ENCODE measurements at regions not wholly inside any gene's neighbourhood (a gene's known extent, or its start where the extent isn't known, plus 50 kb on each side); places are given as distances from the start of the nearest gene placed in this dataset.

DNA sequence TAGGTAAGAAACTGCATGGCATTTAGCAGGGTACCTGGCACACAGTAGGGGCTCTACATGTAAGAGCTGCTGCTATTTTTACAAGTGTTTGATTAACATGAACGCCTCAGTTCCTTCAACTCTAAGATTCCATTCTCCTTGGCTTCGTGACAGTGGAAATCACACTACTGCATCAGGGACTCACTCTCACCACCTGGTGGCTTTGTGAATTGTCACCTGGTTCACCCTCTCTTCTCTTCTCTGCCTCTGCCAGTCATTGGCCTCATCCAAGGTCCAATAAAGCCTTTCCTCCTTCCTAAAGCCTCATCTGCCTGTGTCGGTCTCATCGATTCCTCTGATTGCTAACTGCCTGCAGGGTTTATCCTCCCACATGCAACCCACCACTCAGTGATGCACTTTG, 476.4 kb downstream of the VRK1 start:
- Histone ChIP-seq H3K27me3 (ENCODE audit: control insufficient read depth in 5 of 5, insufficient read depth in 4 of 5, low read length in 5 of 5) (peaks cover 3 to 13% (median 9%) of the 10 kb centered on the region in 5 donors), H3K9me3 (ENCODE audit: control insufficient read depth in 5 of 5, low read length in 5 of 5) (no peaks in the 10 kb centered on the region), H3K4me1 (ENCODE audit: control insufficient read depth in 5 of 5, insufficient read depth in 5 of 5, low read length in 5 of 5) (no peaks in the 10 kb centered on the region), H3K9ac (ENCODE audit: low read length in 5 of 5) (no peak overlapping the region), H3K4me3 (ENCODE audit: low read depth in 1 of 5, low read length in 5 of 5) (no peak overlapping the region), H3K36me3 (ENCODE audit: control insufficient read depth in 5 of 5, insufficient read depth in 5 of 5, low read length in 5 of 5) (no peaks in the 10 kb centered on the region), H3K27ac (ENCODE audit: low read depth, low read length) (no peak overlapping the region)

DNA sequence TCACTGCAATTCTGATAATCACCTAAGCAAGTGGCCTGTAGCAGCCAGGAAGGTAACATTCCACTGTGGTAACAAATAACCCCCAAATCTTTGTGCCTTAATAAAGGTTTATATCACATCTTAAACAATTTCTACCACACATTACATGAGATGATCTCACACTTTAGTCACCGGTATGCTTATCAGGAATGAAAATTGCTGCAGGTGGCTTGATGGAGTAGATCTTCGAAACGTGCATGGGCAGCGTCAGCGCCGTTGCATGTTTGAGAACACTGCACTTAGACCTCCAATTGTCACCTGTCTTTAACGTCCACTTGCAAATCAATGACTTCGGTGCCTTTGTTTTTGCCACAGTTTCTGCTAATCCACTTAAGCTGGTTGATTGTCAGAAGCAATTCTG, 477.4 kb downstream of the VRK1 start:
- no peaks in the 10 kb centered on the region for H3K36me3 ChIP-seq (ENCODE audit: control insufficient read depth in 5 of 5, insufficient read depth in 5 of 5, low read length in 5 of 5)
- no peaks in the 10 kb centered on the region for H3K4me1 ChIP-seq (ENCODE audit: control insufficient read depth in 5 of 5, insufficient read depth in 5 of 5, low read length in 5 of 5)
- no peak overlapping the region for H3K27ac ChIP-seq (ENCODE audit: low read depth, low read length)

DNA sequence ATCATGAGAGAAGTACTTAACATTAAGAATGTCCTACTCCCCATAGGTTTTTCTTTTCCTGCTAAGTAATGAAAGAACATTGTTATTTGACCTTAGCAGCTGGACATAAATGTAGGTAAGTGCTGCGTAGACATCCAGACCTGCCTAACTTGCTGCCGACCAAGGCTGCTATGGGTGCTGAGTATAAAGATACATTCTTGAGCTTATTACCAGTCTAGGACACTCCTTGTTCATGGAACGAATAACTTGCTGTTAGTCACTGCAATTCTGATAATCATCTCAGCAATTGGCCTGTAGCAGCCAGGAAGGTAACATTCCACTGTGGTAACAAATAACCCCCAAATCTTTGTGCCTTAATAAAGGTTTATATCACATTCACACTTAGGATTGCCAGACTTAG, 478.1 kb downstream of the VRK1 start:
- Histone ChIP-seq H3K9ac (ENCODE audit: low read length in 5 of 5) (no peak overlapping the region), H3K27ac (ENCODE audit: low read depth, low read length) (no peak overlapping the region), H3K9me3 (ENCODE audit: control insufficient read depth in 5 of 5, low read length in 5 of 5) (no peaks in the 10 kb centered on the region), H3K4me1 (ENCODE audit: control insufficient read depth in 5 of 5, insufficient read depth in 5 of 5, low read length in 5 of 5) (no peaks in the 10 kb centered on the region), H3K27me3 (ENCODE audit: control insufficient read depth in 5 of 5, insufficient read depth in 4 of 5, low read length in 5 of 5) (peaks cover 3 to 13% (median 9%) of the 10 kb centered on the region in 5 donors), H3K36me3 (ENCODE audit: control insufficient read depth in 5 of 5, insufficient read depth in 5 of 5, low read length in 5 of 5) (no peaks in the 10 kb centered on the region), H3K4me3 (ENCODE audit: low read depth in 1 of 5, low read length in 5 of 5) (no peak overlapping the region)

More for the DNA sequence above, 477.4 kb downstream of the VRK1 start:
- Histone ChIP-seq H3K27me3 (ENCODE audit: control insufficient read depth in 5 of 5, insufficient read depth in 4 of 5, low read length in 5 of 5) (peaks cover 3 to 13% (median 9%) of the 10 kb centered on the region in 5 donors), H3K9me3 (ENCODE audit: control insufficient read depth in 5 of 5, low read length in 5 of 5) (no peaks in the 10 kb centered on the region), H3K9ac (ENCODE audit: low read length in 5 of 5) (no peak overlapping the region), H3K4me3 (ENCODE audit: low read depth in 1 of 5, low read length in 5 of 5) (no peak overlapping the region)

DNA sequence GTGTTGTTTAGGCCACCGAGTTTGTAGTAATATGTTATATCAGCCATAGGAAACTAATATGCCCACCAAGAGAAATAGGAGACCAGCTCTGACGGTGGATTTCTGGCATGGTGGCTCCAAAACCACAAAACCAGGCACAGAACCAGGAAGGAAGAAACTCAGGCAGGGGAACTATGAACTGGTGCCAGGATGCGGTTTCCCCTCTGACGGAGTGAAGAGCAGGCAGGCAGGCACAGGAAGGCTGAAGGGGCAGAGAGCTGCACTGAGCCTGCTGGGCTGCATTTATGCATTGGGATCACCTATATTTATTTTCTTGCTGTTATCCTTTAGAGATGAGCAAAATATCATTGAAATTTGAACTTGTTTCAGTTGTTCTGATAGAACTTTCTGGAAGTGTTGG, 479.4 kb downstream of the VRK1 start:
- Histone ChIP-seq H3K27me3 (ENCODE audit: control insufficient read depth in 5 of 5, insufficient read depth in 4 of 5, low read length in 5 of 5) (peaks cover 3 to 13% (median 9%) of the 10 kb centered on the region in 5 donors), H3K4me1 (ENCODE audit: control insufficient read depth in 5 of 5, insufficient read depth in 5 of 5, low read length in 5 of 5) (no peaks in the 10 kb centered on the region)

DNA sequence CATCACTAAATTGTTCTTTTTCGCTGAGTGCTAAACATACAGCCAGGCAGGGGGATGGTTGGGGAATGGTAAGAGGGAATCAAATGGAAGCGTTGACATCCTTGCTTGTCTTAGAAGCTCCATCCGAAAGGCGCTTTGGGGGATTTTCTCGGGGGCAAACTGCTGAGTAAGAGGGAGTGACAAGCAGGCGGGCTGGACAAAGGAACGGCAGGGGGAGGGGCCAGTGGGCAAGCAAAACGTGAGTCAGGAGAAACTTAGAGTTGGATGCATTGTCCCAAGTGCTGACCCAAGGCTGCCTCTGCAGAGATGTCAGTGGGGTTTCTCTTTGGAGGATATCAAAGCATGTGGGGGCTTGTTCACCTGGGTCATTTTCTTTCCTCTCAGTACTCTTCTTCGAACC, 480.5 kb downstream of the VRK1 start:
- Histone ChIP-seq H3K27me3 (ENCODE audit: control insufficient read depth in 5 of 5, insufficient read depth in 4 of 5, low read length in 5 of 5) (peaks cover 3 to 13% (median 9%) of the 10 kb centered on the region in 5 donors), H3K4me1 (ENCODE audit: control insufficient read depth in 5 of 5, insufficient read depth in 5 of 5, low read length in 5 of 5) (no peaks in the 10 kb centered on the region), H3K9me3 (ENCODE audit: control insufficient read depth in 5 of 5, low read length in 5 of 5) (no peaks in the 10 kb centered on the region), H3K27ac (ENCODE audit: low read depth, low read length) (no peak overlapping the region), H3K9ac (ENCODE audit: low read length in 5 of 5) (no peak overlapping the region), H3K36me3 (ENCODE audit: control insufficient read depth in 5 of 5, insufficient read depth in 5 of 5, low read length in 5 of 5) (no peaks in the 10 kb centered on the region), H3K4me3 (ENCODE audit: low read depth in 1 of 5, low read length in 5 of 5) (no peak overlapping the region)

More for the DNA sequence above, 479.4 kb downstream of the VRK1 start:
- H3K36me3 ChIP-seq (ENCODE audit: control insufficient read depth in 5 of 5, insufficient read depth in 5 of 5, low read length in 5 of 5), result no peaks in the 10 kb centered on the region
- H3K9me3 ChIP-seq (ENCODE audit: control insufficient read depth in 5 of 5, low read length in 5 of 5), result no peaks in the 10 kb centered on the region
- no peak overlapping the region for H3K4me3 ChIP-seq (ENCODE audit: low read depth in 1 of 5, low read length in 5 of 5)
- H3K27ac ChIP-seq (ENCODE audit: low read depth, low read length), result no peak overlapping the region
- H3K9ac ChIP-seq (ENCODE audit: low read length in 5 of 5), result no peak overlapping the region

DNA sequence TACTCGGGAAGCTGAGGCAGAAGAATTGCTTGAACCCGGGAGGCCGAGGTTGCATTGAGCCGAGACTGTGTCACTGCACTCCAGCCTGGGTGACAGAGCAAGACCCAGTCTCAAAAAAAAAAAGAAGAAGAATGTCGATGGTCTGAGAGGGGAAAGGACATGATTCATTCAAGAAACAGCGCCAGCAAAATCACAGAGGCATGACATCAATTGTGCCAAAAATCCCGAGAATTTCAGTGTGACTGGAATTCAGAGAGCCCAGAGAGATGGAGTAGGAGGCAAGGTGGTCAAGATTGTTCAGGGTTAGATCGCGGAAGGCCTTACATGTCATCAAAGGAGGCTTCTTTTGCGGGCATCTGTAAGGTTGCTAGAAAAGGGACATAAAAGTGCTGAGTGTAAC, 483.3 kb downstream of the VRK1 start:
- no peak overlapping the region for H3K9ac ChIP-seq (ENCODE audit: low read length in 5 of 5)
- no peak overlapping the region for H3K4me3 ChIP-seq (ENCODE audit: low read depth in 1 of 5, low read length in 5 of 5)
- H3K27me3 ChIP-seq (ENCODE audit: control insufficient read depth in 5 of 5, insufficient read depth in 4 of 5, low read length in 5 of 5), result peaks cover 0 to 12% (median 8%) of the 10 kb centered on the region in 5 donors
- H3K9me3 ChIP-seq (ENCODE audit: control insufficient read depth in 5 of 5, low read length in 5 of 5), result no peaks in the 10 kb centered on the region
- H3K4me1 ChIP-seq (ENCODE audit: control insufficient read depth in 5 of 5, insufficient read depth in 5 of 5, low read length in 5 of 5), result no peaks in the 10 kb centered on the region
- H3K36me3 ChIP-seq (ENCODE audit: control insufficient read depth in 5 of 5, insufficient read depth in 5 of 5, low read length in 5 of 5), result no peaks in the 10 kb centered on the region
- no peak overlapping the region for H3K27ac ChIP-seq (ENCODE audit: low read depth, low read length)

DNA sequence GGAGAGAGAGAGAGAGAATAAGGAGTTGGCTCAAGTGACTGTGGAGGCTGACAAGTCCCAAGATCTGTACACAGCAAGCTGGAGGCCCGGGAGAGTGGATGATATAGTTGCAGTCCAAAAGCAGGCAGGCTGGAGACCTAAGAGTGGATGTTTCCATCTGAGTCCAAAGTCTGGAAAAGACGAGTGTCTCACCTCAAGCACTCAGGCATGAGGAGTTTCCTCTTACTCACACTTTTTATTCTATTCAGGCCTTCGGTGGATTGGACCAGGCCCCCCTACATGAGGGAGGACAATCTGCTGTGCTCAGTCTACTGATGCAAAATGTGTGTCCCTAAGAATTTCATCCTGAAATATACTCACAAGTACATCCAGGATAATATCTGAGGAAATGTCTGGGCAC, 484.6 kb downstream of the VRK1 start:
- no peaks in the 10 kb centered on the region for H3K9me3 ChIP-seq (ENCODE audit: control insufficient read depth in 5 of 5, low read length in 5 of 5)
- H3K9ac ChIP-seq (ENCODE audit: low read length in 5 of 5), result no peak overlapping the region
- no peak overlapping the region for H3K27ac ChIP-seq (ENCODE audit: low read depth, low read length)
- H3K4me3 ChIP-seq (ENCODE audit: low read depth in 1 of 5, low read length in 5 of 5), result no peak overlapping the region
- peaks cover 0 to 12% (median 3%) of the 10 kb centered on the region in 5 donors for H3K27me3 ChIP-seq (ENCODE audit: control insufficient read depth in 5 of 5, insufficient read depth in 4 of 5, low read length in 5 of 5)
- H3K4me1 ChIP-seq (ENCODE audit: control insufficient read depth in 5 of 5, insufficient read depth in 5 of 5, low read length in 5 of 5), result no peaks in the 10 kb centered on the region
- H3K36me3 ChIP-seq (ENCODE audit: control insufficient read depth in 5 of 5, insufficient read depth in 5 of 5, low read length in 5 of 5), result no peaks in the 10 kb centered on the region

DNA sequence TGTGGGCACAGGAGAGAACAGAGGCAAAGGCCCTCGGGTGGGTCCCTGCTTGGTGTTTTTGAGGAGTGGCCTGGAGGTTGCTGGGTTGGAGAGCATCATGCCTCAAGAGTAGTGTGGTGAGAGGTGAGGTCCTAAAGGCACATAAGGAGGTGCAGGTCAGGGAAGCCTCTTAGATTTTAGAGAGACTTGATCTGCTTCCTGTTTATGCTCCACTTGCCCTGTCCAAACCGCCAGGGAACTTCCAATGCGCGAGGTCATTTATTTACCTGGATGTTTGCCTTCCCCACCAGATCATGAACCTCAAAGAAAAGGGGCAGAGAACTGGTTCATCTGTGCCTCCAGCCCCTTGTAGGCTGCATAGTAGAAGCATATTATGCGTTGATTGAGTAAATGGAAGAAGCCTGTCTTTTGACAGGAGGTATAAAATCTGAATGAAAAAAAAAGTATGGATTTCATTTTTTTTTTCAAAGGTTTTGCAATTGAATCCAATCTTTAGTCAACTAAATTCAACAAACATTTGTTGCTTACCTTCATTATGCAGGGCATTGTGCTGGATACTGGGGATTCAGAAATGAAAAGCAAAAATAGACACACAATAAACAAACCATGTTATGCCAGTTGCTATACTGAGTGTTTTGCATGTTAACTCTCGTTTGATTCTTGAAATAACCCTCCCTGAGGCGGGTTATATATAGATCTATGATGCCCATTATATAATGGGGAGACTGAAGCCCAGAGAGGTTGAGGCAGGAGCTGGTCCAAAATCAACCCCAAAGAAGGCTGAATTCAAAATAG, 485.2 kb downstream of the VRK1 start:
- H3K4me1 ChIP-seq (ENCODE audit: control insufficient read depth in 5 of 5, insufficient read depth in 5 of 5, low read length in 5 of 5), result no peaks in the 10 kb centered on the region
- no peak overlapping the region for H3K27ac ChIP-seq (ENCODE audit: low read depth, low read length)
- no peak overlapping the region for H3K9ac ChIP-seq (ENCODE audit: low read length in 5 of 5)
- H3K9me3 ChIP-seq (ENCODE audit: control insufficient read depth in 5 of 5, low read length in 5 of 5), result no peaks in the 10 kb centered on the region
- H3K27me3 ChIP-seq (ENCODE audit: control insufficient read depth in 5 of 5, insufficient read depth in 4 of 5, low read length in 5 of 5), result peaks cover 0 to 12% (median 3%) of the 10 kb centered on the region in 5 donors
- H3K36me3 ChIP-seq (ENCODE audit: control insufficient read depth in 5 of 5, insufficient read depth in 5 of 5, low read length in 5 of 5), result no peaks in the 10 kb centered on the region
- no peak overlapping the region for H3K4me3 ChIP-seq (ENCODE audit: low read depth in 1 of 5, low read length in 5 of 5)

DNA sequence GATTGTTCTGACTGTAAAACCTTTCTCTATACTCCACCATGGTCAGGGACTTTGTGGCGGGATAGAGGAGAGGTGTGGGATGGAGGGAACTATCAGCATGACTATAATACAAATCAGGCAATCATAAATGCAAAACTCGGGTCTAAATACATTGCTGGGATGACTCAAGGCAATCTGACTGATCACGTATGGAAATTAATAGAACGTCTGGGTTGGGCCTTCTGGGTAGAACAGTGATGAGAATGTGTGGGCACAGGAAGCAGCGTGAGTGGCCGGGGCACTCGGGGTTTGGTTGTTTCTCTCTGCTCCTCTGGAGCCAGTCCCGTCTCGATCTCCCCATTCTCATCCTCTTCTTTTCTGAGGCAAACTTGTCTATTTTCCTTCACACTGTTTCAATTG, 485.8 kb downstream of the VRK1 start:
- no peaks in the 10 kb centered on the region for H3K4me1 ChIP-seq (ENCODE audit: control insufficient read depth in 5 of 5, insufficient read depth in 5 of 5, low read length in 5 of 5)
- H3K9ac ChIP-seq (ENCODE audit: low read length in 5 of 5), result no peak overlapping the region
- no peak overlapping the region for H3K4me3 ChIP-seq (ENCODE audit: low read depth in 1 of 5, low read length in 5 of 5)
- H3K36me3 ChIP-seq (ENCODE audit: control insufficient read depth in 5 of 5, insufficient read depth in 5 of 5, low read length in 5 of 5), result no peaks in the 10 kb centered on the region
- H3K27ac ChIP-seq (ENCODE audit: low read depth, low read length), result no peak overlapping the region
- peaks cover 0 to 10% (median 2%) of the 10 kb centered on the region in 5 donors for H3K27me3 ChIP-seq (ENCODE audit: control insufficient read depth in 5 of 5, insufficient read depth in 4 of 5, low read length in 5 of 5)
- H3K9me3 ChIP-seq (ENCODE audit: control insufficient read depth in 5 of 5, low read length in 5 of 5), result no peaks in the 10 kb centered on the region

DNA sequence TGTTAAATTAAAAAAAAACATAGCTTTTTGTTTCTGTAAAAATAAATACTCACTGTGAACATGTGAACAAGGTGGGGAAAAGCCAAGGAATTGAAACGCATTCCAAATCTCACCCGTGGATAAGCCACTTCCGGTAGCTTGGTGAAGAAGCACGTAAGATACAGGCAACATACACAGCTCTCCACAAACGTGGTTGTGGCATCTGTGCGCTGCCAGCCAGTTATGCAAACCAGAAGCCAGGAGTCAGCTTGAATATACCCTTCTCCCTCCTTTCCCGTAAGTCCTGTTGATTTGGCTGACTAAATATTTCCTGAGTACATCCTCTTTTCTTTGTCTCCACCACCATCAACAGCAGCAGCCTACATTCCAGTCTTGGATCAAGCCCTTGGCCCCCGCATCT, 486.2 kb downstream of the VRK1 start:
- Histone ChIP-seq H3K27ac (ENCODE audit: low read depth, low read length) (no peak overlapping the region), H3K27me3 (ENCODE audit: control insufficient read depth in 5 of 5, insufficient read depth in 4 of 5, low read length in 5 of 5) (peaks cover 0 to 10% (median 0%) of the 10 kb centered on the region in 5 donors), H3K4me1 (ENCODE audit: control insufficient read depth in 5 of 5, insufficient read depth in 5 of 5, low read length in 5 of 5) (no peaks in the 10 kb centered on the region), H3K36me3 (ENCODE audit: control insufficient read depth in 5 of 5, insufficient read depth in 5 of 5, low read length in 5 of 5) (no peaks in the 10 kb centered on the region), H3K9me3 (ENCODE audit: control insufficient read depth in 5 of 5, low read length in 5 of 5) (no peaks in the 10 kb centered on the region), H3K9ac (ENCODE audit: low read length in 5 of 5) (no peak overlapping the region), H3K4me3 (ENCODE audit: low read depth in 1 of 5, low read length in 5 of 5) (no peak overlapping the region)

Measured in subcutaneous abdominal adipose tissue (tissue), 5 donors.